ENCODE measurements at regions not wholly inside any gene's neighbourhood (a gene's known extent, or its start where the extent isn't known, plus 50 kb on each side); places are given as distances from the start of the nearest gene placed in this dataset.

DNA sequence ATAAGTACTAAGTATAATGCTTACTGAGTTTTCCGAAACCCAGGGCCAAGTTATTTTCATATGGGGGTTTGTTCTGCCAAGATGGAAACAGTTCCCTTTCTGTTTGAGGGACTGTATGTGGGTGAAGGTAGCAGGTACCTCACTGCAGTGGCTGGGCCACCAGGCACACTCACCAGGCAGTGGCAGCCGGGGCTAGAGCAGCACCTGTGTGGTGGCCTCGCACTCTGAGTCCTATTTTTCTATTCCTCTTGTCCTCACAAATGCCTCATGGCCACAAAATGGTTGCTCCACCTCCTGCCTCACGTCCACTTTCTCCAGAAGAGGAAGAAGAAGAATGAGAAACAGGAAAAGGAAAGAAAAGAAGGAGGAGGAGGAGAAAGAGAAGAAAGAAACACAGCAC, 167.3 kb upstream of the SHH start:
- Histone ChIP-seq H3K27me3 (ENCODE audit: control insufficient read depth, insufficient read depth, low read length) (no peaks in the 10 kb centered on the region; the same call in 1 of the 2 replicates), H3K36me3 (ENCODE audit: control insufficient read depth, insufficient read depth, low read length) (no peaks in the 10 kb centered on the region), H3K4me1 (ENCODE audit: control insufficient read depth, insufficient read depth, low read length) (no peaks in the 10 kb centered on the region), H3K27ac (ENCODE audit: low read length) (no peak overlapping the region), H3K4me3 (ENCODE audit: low read depth in 2 of 2, low read length in 2 of 2) (no peak overlapping the region), H3K9me3 (ENCODE audit: control insufficient read depth, insufficient read depth, low read depth, low read length) (no peaks in the 10 kb centered on the region)
- TF ChIP-seq TCF7L2 (IDR thresholded peaks at IDR 0.05; ENCODE audit: low read depth, low read length) (no peak), SIN3A (IDR thresholded peaks at IDR 0.05; ENCODE audit: borderline replicate concordance, insufficient read depth, low read depth, low read length) (no peak), POLR2AphosphoS5 (IDR thresholded peaks at IDR 0.05; ENCODE audit: low read depth, low read length) (no peak)
- TF ChIP-seq, protein P1, sequence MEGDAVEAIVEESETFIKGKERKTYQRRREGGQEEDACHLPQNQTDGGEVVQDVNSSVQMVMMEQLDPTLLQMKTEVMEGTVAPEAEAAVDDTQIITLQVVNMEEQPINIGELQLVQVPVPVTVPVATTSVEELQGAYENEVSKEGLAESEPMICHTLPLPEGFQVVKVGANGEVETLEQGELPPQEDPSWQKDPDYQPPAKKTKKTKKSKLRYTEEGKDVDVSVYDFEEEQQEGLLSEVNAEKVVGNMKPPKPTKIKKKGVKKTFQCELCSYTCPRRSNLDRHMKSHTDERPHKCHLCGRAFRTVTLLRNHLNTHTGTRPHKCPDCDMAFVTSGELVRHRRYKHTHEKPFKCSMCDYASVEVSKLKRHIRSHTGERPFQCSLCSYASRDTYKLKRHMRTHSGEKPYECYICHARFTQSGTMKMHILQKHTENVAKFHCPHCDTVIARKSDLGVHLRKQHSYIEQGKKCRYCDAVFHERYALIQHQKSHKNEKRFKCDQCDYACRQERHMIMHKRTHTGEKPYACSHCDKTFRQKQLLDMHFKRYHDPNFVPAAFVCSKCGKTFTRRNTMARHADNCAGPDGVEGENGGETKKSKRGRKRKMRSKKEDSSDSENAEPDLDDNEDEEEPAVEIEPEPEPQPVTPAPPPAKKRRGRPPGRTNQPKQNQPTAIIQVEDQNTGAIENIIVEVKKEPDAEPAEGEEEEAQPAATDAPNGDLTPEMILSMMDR (IDR thresholded peaks at IDR 0.05) = no peak
- TF ChIP-seq, protein P2, sequence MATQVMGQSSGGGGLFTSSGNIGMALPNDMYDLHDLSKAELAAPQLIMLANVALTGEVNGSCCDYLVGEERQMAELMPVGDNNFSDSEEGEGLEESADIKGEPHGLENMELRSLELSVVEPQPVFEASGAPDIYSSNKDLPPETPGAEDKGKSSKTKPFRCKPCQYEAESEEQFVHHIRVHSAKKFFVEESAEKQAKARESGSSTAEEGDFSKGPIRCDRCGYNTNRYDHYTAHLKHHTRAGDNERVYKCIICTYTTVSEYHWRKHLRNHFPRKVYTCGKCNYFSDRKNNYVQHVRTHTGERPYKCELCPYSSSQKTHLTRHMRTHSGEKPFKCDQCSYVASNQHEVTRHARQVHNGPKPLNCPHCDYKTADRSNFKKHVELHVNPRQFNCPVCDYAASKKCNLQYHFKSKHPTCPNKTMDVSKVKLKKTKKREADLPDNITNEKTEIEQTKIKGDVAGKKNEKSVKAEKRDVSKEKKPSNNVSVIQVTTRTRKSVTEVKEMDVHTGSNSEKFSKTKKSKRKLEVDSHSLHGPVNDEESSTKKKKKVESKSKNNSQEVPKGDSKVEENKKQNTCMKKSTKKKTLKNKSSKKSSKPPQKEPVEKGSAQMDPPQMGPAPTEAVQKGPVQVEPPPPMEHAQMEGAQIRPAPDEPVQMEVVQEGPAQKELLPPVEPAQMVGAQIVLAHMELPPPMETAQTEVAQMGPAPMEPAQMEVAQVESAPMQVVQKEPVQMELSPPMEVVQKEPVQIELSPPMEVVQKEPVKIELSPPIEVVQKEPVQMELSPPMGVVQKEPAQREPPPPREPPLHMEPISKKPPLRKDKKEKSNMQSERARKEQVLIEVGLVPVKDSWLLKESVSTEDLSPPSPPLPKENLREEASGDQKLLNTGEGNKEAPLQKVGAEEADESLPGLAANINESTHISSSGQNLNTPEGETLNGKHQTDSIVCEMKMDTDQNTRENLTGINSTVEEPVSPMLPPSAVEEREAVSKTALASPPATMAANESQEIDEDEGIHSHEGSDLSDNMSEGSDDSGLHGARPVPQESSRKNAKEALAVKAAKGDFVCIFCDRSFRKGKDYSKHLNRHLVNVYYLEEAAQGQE (IDR thresholded peaks at IDR 0.05; ENCODE audit: insufficient read depth in 1 of 2, low read depth in 2 of 2, low read length in 1 of 2) = no peak
- no TSS peak for BruUV-seq (replicated peaks)
- DNase-seq (ENCODE audit: low read depth, low spot score) = no peak
- in situ Hi-C loops (cut with HindIII; ENCODE audit: low pct_unique_long_range_greater_than_20kb, low sequenced_read_pairs) (no loop called here), intact Hi-C loops (cut with micrococcal nuclease; ENCODE audit: unreplicated experiment) (no loop called here)
- no peak for ATAC-seq
- CTCF ChIA-PET = no interaction called here
- POLR2A ChIA-PET = no interaction called here

DNA sequence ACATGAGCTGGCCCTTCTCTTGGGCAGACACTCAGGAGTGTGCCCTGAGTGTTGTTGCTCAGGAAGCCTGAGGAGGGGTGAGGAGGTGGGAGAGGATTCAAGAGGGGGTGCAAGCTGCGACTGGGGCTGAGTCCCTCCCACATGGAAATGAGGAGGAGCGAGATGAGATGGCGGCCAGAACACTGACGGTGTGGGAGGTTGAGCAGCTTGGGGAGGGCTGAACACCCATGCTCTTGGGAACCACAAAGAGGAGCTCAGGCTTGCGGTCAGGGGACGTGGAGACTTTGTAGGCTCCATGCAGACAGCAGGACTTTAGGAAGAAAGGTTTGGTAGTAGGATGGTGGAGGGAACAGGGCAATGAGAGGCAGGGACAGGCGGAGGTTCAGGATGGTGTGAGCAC, 163.2 kb upstream of the SHH start:
- no peak for ATAC-seq
- no peaks in the 10 kb centered on the region; the same call in 1 of the 2 replicates for H3K27me3 ChIP-seq (ENCODE audit: control insufficient read depth, insufficient read depth, low read length)
- no peaks in the 10 kb centered on the region for H3K36me3 ChIP-seq (ENCODE audit: control insufficient read depth, insufficient read depth, low read length)
- TF ChIP-seq, protein P2 (IDR thresholded peaks at IDR 0.05; ENCODE audit: insufficient read depth in 1 of 2, low read depth in 2 of 2, low read length in 1 of 2) = no peak
- no peak for TF ChIP-seq TCF7L2 (IDR thresholded peaks at IDR 0.05; ENCODE audit: low read depth, low read length)
- TF ChIP-seq, protein P1 (IDR thresholded peaks at IDR 0.05) = no peak
- no peak for TF ChIP-seq POLR2AphosphoS5 (IDR thresholded peaks at IDR 0.05; ENCODE audit: low read depth, low read length)
- TF ChIP-seq SIN3A (IDR thresholded peaks at IDR 0.05; ENCODE audit: borderline replicate concordance, insufficient read depth, low read depth, low read length) = no peak
- no peak overlapping the region for H3K27ac ChIP-seq (ENCODE audit: low read length)
- no TSS peak for BruUV-seq (replicated peaks)
- in situ Hi-C loops (cut with HindIII; ENCODE audit: low pct_unique_long_range_greater_than_20kb, low sequenced_read_pairs) (no loop called here), intact Hi-C loops (cut with micrococcal nuclease; ENCODE audit: unreplicated experiment) (no loop called here)
- no peaks in the 10 kb centered on the region for H3K9me3 ChIP-seq (ENCODE audit: control insufficient read depth, insufficient read depth, low read depth, low read length)
- POLR2A ChIA-PET = no interaction called here
- CTCF ChIA-PET = no interaction called here
- H3K4me1 ChIP-seq (ENCODE audit: control insufficient read depth, insufficient read depth, low read length) = no peaks in the 10 kb centered on the region
- DNase-seq (ENCODE audit: low read depth, low spot score) = no peak
- H3K4me3 ChIP-seq (ENCODE audit: low read depth in 2 of 2, low read length in 2 of 2) = no peak overlapping the region

Measured in Panc1 (cell line).